GM18520 (cell line): ENCODE measurements at regions not wholly inside any gene's neighbourhood (a gene's known extent, or its start where the extent isn't known, plus 50 kb on each side); places are given as distances from the start of the nearest gene placed in this dataset.

Experiments used
- ATAC-seq: cut with Tn5 transposase; IDR thresholded peaks from one replicate; pipeline ENCODE4 v1.9.1; 2021; ENCODE audit not compliant: unreplicated experiment

DNA sequence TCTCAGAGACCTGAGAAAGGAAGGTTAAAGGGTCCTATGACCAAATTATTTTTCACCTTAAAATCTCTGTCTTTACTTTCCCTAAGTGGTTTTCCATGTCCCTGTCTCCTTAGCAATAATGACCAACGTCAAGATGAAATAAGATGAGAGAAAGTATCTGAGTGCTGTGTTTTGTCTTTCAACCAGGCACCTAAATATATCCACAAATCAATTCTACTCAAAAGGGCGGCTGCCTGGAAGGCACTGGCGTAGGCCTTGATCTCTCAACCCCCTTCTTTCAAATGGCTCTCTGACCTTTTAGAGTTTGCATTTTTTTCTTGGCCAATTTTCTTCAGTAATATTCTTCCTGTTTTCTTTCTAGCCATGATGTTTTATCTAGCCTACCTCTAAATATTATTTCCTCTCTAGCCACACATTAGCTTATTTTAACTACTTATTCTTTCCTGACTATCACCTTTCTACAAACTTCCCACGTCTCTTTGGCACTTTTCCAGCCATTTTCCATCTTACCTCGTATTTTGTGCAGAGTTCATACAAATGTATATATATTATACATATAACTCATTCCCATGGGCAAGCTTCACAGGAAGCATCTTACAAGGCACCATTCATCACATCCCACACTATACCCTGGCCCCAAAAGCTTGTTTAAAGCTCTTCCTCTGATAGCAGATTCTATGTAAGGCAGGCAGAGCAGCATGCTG, 204.5 kb downstream of the SNX18 start:
- no peak for ATAC-seq

DNA sequence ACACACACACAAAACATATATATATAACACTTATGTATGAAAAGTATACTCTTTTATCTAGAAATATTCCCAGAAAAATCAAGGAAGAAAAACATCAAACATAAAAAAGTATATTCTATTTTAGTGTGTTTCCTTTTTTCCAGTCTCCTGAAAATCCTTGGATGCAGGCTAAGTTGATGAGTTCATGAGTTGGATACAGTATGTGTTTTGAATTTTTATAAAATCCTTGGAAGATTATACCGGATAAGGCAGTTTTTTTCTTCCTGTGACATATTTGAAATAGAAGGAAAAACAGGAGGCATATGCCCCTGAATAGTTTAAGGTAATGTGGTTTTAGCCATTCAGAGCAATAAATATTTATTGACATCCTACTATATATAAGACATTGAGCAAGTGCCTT, 203.6 kb downstream of the SNX18 start:
- no peak for ATAC-seq

DNA sequence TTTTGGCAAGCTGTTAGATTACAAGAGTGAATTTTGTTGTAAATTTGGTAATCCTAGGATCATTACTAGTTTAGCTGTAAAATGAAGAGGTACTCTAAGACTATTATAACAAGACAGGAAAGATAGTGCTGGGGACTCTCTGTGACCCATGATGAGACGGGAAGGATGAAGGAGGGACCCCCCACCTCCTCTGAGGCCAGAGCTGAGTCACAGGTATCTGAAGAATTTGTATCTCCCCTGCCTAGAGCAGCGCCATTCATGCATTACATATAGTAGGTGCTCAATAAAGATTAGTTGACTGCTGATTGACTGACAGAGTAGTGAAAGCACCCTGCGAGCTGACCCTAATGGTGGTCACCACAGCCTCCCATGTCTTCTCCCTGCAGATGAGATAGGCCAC, 202.8 kb downstream of the SNX18 start:
- no peak for ATAC-seq

DNA sequence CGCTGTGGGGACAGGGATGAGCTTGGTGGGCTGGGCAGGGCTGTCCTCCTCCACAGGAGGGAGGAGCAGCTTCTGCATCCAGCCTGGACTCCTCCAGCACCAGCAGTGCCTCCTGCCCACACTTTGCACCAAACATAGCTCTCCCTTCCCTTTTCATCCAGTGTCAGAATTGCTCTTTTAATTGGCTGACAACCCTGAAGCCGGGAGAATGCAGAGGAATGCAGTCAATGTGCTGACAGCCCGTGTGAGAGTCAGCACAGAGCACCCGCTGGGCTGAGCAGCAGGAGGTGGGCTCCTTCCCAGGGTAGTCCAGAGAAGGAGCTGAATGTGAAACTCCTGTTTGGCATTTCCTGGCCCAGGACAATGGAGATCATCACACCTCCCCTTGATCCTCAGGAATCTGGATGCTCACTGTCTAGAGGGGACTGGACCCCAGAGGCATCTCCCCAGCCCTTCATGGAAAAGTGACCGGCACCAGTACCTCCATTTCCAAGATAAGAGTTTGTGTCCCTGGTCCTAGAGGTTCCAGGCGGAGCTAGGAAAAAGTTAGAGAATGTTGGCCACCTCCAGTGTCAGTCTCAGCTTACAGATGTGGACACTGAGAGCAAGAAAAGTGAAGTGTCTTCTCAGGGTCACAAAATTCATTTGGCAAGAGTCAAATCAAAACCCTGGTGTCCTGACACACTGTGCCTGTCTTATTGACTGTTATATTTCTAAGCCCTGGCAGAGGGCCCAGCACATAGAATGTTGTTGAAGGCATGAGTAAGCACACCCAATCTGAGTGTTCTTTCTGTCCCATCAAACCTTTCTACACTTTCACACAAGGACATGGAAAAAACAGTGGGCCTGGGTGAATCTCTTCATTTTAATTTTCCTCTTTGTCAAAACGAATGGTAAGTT, 202.1 kb downstream of the SNX18 start:
- ATAC-seq: no peak

DNA sequence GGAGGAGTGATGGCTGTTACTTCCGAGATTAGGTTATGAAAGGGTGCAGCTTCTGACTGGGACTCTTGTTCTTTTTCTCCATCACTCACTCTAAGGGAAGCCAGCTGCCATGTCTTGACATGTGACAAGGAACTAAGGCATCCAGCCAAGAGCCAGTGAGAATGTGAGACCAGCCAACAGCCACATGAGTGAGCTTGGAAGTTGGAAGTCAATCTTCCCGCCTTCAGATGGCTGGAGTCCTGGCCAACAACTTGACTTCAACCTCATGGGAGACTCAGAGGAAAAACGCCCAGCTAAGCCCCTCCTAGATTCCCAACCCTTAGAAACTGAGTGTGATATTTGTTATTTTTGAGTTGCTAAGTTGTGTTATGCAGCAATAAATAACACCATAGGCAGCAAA, 201.1 kb downstream of the SNX18 start:
- no peak for ATAC-seq

DNA sequence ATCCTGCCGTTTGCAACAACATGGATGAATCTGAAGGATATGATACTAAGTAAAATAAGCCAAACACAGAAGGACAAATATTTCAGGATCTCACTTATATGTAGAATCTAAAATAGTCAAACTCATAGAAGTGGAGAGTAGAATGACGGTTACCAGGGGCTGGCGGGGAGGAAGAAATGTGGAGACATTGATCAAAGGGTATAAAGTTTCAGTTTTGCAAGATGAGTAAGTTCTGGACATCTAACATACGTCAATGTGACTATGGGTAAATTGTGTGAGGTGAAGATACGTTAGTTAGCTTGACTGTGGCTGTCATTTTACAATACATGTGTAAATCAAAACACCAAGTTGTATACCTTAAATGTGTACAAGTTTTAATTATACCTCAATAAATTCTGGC, 200.3 kb downstream of the SNX18 start:
- ATAC-seq: no peak

DNA sequence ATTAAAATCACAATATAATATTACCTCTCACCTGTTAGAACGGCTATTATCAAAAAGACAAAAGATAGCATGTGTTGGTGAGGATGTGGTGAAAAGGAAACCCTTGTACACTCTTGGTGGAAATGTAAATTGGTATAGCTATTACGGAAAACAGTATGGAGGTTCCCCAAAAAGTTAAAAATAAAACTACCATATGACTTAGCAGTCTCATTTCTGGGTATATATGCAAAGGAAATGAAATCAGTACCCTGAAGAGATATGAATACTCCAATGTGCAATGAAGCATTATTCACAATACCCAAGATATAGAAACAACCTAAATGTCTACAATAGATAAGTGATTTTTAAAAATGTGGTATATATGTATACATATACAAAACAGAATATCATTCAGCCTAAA, 199.9 kb downstream of the SNX18 start:
- ATAC-seq: no peak

DNA sequence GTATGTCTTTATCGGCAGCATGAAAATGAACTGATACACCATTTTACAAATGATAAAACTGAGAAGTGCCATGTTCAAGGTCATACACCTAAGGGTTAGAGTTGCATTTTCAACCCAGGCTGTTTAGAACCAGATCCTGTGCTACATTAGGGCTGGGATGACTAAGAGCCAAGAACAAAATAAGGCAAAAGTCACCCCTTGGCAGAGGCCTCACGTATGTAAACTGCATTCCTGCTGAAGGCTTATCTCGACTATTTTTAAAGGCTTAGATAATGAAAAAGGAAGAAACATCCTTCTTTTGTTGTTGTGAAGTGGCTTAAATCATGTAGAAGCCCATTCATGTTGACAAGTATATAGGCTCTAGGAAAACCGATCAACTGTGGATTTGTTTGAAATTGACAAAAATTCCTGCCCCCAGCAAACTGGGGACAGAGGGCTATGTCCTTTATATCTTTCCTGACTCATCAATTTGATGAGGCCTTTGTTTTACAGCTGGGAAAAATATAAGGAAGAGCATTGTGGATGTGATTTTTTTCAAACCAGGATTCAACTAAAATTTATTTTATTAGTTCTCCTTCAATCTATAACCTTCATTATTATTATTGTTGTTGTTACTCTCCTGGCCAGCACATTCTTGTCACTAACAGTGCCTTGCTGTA, 196.5 kb downstream of the SNX18 start:
- no peak for ATAC-seq

DNA sequence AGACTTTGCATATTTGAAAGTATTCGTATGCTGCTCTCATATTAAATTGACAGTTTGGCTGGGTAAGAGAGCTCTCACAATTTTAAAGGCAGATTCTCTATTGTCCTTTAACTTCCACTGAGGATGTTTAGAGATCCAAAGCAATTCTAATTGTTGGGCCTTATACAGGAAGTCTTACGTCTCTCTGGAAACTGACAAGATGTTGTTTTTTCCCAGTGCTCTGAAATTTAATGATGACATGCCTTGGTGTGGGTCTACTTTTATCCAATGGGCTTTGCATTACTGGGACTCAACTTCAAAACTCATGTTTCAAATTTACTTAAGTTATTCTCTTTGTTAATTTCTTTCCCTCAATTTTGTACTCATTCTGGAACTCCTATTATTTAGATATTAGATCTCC, 191.5 kb downstream of the SNX18 start:
- ATAC-seq: no peak

DNA sequence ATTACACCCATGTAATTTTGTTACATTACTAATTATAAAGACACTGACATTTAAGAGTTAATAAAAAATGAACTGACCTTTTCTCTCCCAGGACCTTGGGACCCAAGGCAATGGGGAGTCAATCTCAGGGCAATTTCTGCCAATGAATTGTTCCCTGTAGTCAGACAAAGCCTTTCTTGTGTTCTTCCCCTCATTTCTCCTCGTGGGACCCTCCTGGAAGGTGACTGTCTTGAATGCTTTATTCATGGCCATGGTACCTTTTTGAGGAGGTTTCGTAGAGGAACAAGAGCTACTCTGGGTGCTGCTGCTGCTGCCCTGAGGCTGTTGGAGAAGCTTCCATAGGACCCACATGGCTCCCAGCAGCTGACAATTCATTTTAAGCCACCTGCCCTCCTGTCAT, 190.3 kb downstream of the SNX18 start:
- ATAC-seq: no peak

DNA sequence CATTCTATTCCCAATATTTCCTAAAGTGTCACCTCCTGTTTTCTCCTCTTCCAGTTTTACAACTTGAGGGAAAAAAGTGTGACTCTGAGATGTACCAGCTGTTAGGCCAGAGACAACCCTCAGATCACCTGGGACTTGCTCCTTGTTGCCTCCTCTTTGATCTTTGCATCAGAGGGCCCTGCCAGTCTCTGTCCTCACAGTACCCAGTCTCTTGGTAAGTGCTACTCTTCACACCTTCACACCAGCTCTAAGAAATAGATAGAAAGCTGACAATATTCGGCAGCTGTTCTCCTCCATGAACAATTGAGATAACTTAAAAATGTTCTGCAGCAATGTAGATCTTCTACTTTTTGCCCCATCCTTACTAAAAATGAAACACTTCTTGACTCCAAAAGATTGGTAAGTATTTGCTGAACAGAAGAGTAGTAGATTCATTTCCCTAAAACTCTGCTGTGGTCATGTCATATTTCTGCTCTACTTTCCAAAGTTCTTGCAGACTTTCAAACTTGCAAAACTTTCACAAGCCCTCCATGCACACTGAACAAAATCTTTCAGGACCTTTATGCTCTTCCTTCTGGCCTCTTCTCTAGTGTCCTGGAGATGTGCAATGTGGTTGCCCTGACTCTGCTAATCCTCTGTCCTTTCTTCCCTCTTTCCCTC, 188.6 kb downstream of the SNX18 start:
- ATAC-seq: no peak

DNA sequence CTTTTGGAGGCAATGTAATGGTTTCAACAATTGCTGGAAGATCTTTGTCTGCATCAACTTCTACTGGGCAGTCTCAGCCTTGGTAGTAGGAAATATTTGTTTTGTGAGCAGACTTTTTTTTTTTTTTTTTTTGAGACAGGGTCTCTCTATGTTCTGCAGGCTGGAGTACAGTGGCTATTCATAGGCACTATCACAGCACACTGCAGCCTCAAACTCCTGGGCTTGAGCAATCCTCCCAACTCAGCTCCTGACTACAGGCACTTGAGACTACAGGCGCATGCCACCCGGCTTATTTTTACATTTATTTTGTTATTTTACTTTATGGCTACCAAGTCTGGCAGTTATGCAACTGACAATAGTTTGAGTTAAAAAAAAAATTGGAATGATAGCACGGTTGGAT, 187.3 kb downstream of the SNX18 start:
- no peak for ATAC-seq

DNA sequence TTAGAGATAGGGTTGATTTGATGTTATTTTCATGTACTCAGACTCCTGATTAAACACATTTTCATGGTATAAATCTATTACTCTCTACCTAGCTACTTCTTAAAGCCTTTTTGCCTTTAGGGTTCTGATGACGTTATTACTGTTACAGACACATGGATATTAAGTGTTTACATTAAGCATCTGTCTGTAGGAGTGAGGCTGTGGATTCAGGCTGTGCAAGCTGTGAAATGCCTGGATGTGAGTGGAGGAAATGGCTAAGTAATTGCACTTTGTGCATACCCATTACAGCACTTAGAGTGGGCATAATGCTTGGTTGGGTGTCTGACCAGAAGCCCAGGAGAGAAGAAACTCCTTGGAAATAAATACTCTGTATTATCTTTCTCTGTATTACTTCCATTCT, 186.8 kb downstream of the SNX18 start:
- ATAC-seq: no peak

DNA sequence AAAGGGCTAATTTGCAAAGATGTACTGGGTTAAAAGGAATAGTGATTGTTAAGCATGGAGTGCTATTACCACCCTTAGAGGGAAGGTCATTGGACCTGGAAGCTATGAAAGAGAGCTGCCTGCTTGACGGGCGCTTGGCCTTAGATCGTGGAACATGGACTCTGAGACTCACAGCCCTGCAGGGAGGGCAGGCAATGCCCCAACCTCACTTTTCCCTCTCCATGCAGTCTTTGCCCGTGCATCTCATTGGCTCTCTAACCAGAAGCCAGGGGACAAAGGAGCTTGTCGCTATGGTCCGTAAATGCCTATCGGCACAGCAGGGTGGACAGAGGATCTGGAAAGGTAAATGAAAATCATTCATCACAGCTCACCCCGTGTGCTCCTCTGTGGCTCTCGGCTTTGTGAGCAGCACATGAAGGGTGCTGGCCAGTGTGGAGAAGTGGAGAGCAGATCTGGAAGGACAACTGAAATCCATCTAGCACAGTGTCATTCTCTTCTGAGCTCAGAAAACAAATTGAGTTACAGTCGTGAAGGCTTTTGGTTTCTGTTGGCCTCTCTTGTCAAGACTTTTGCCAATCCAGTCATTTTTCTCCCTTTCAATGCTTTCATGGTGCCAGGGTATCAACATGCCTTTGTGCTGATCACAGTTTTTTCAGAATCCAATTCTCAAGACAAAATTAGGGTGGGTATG, 186.2 kb downstream of the SNX18 start:
- no peak for ATAC-seq

DNA sequence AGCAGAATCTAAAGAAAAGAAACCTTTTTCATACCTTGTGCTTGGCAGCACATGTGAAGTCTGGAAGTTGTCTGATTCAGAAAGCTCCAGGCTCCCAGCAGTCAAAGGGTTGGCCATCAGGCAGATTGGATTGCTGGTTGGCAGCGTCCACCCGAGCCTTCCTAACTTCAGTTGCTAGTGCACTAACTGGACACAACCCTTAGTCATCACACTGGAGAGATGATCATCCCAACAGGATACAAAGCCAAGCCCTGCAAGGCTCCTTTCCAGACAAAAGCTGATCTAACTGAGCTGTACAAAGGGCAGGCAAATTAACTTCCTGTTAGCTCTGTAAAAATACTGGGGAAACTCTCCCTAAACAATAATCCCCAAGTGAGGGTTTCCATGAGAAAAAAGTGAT, 185.6 kb downstream of the SNX18 start:
- ATAC-seq: no peak

DNA sequence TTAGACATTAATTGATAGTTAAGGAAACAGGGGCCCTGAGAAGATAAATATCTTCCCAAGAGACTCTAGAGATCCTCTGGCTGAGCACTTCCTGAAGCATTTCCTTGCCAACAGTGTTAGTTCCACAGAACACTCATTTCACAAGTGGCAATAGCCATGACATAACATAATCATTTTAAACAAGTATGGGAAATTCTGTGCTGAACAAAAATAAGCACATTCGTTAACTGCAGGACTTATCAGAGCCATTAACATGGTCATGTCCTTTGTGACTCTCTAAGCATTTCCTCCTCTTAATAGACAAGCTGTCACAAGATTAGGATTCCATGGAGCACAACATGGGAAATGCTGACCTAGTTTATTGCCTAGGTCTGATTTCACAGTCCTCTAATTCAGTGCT, 184.9 kb downstream of the SNX18 start:
- no peak for ATAC-seq

DNA sequence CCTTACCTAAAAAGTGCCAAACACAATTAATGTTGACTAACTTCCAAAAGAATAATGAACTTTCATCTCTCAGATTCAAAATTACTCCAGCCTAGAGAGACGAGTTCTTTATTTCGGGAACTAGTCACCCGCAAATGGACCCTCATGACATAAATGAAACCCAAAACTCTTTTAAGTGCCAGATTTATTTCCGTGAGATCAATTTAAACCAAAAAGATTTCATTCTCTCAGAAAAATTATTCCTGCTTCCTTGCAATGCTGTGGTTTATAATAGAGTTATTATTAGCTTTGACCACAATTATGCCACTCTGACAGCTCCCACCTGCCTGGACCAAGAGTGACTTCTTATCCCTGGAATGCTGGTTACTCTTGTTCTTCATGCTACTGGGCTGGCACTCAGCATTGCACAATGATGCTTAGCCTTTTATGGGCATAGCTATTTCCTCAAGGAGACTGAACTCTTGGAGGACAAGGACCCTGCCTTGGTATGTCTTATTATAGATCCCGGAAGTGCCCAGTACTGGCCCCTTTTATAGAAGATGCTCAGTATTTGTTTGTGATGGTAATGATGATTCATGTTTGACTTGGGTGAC, 183.5 kb downstream of the SNX18 start:
- ATAC-seq: no peak

DNA sequence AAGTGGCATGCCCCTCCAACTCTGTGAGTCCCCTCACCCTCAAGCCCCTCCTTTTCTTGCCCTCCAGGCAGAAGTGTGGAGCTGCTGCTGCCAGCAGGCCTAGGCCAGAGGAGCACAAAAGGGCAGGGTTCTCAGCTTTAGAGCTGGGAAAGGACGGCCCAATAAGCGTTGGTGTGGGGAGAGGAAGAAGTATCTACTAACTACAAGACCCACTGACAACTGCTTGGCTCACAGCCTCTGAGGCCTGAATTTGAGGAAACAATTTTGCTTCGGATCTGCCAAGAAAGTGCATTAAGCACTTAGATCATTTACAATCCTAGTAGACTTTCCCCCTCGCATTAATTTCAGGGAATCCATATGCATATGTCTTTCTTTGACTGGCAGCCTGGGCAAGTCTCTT, 179.4 kb downstream of the SNX18 start:
- no peak for ATAC-seq

DNA sequence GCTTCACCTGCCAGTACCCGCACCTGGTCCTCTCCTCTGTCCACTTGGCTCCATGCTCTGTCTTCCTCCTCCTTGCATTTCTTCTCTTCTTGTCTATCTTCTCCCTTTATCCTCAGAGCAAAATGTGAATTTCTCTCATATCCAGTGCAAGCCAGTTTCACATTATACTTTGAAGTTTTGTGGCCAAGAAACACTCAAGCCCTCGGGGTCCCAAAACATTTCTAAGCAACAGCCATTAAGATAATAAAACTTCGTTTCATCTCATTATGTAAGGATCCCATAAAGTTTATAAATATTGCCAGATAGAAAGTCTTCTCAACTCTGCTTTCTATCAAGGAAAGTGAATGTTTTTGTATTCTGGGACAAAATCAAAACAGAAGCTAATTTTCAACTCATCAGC, 178.8 kb downstream of the SNX18 start:
- ATAC-seq: no peak

DNA sequence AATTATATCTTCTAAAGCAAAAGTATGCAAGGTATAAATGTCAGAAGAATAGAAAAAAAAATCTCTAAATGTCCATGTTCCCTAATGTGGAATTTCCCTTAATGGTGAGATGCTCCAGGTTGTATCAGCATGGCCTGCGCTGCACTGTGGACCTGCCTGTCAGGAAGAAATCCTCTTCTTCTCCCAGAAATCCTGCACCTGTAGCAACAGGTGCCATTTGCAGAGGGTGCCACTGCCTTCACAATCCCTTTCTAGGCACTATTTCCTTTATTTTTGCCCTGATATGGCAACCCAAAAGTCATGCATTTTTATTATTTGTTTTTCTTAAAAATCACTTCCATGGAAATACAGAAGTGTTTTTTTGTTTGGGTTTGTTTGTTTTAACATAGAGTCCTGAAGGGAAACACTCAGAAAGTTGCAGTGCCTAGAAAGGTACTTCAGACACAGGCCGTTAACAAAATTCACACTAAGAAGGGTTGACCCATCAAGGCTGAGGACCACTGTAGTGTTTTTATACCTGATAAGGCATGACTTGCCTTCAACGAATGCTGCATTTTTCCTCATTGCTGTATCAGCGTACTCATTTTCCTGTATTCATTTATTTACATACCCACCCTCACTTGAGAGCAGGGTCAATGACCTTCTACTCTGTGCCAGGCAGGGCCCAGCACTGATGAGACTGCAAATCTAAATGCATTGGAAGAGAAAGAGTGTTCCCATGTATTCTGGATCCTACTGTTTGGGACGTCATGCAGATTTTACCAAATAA, 177.8 kb downstream of the SNX18 start:
- ATAC-seq: no peak
